Adipocyte (in vitro differentiated cells): ENCODE measurements at regions not wholly inside any gene's neighbourhood (a gene's known extent, or its start where the extent isn't known, plus 50 kb on each side); places are given as distances from the start of the nearest gene placed in this dataset.
A peak's percentile ranks its signal among the peaks of the same experiment; 100 is the strongest.

Source experiments
- DNase-seq: peaks from one replicate; pipeline ENCODE4 v3.0.0-alpha.2; 2015; ENCODE audit warnings: low read depth
- H3K27me3 ChIP-seq: replicated peaks from 2 replicates; pipeline ENCODE4 v1.7.0; 2013; ENCODE audit warnings: mild to moderate bottlenecking, low read length, moderate library complexity; ENCODE audit not compliant: control insufficient read depth, insufficient read depth
- H3K36me3 ChIP-seq: 2 replicates; pipeline ENCODE4 v1.7.0; 2013; ENCODE audit warnings: low read length, mild to moderate bottlenecking, moderate library complexity; ENCODE audit not compliant: control insufficient read depth, insufficient read depth, severe bottlenecking
- H3K4me1 ChIP-seq: 2 replicates; pipeline ENCODE4 v1.7.0; 2013; ENCODE audit warnings: mild to moderate bottlenecking, low read length, moderate library complexity; ENCODE audit not compliant: control insufficient read depth, insufficient read depth
- H3K4me3 ChIP-seq: 2 replicates; pipeline ENCODE4 v1.7.0; 2013; ENCODE audit warnings: mild to moderate bottlenecking, low read length, moderate library complexity
- H3K9ac ChIP-seq: 2 replicates; pipeline ENCODE4 v1.7.0; 2013; ENCODE audit warnings: mild to moderate bottlenecking, low read length, moderate library complexity
- H3K9me3 ChIP-seq: 2 replicates; pipeline ENCODE4 v1.7.0; 2013; ENCODE audit warnings: mild to moderate bottlenecking, low read length, moderate library complexity; ENCODE audit not compliant: control insufficient read depth

DNA sequence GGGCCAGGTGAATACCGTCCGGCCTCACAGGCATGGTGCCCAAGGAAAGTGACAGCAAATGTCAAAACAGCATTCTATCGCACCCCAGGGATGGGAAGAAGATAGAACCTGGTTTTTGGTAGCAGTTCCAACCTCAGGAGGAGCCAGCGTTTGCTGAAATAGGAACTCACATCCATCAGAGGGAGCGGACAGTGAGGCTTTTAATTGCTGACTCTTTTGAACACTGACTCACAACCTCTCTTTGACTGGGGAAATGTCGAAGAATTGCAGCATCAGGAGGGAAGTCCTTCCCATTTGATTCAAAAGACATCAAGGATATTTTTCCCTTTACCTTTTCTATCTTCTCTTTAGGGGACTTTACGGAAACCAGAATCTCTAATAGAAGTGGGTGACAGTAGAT lies 114.2 kb downstream of the UNC5CL start:
- Histone ChIP-seq H3K36me3 (no peaks in the 10 kb centered on the region), H3K9me3 (no peaks in the 10 kb centered on the region), H3K27me3 (no peaks in the 10 kb centered on the region), H3K9ac (no peak overlapping the region), H3K4me3 (no peak overlapping the region), H3K4me1 (peaks cover 4% of the 10 kb centered on the region)
- DNase-seq = no peak

DNA sequence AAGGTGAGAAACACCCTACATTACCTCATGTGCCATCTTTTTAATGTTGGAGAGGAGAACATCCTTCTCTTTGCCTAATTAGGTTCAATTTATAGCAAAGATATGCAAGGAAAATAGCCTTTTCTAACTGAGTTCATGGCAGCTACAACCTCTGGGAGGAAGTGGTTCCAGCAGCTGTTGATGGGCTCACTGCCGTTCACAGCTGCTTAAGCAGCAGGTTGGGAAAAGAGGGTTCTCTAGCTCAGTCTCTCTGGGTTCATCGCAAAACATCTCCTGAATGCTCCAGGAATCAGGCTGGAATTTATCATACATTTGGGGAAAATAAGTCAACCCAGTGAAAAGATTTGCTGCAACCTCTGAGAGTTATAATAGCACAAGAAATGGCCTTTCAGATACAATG lies 115.1 kb downstream of the UNC5CL start:
- no peak overlapping the region for H3K4me3 ChIP-seq
- no peaks in the 10 kb centered on the region for H3K9me3 ChIP-seq
- H3K4me1 ChIP-seq = peaks cover 4% of the 10 kb centered on the region
- peaks cover 4% of the 10 kb centered on the region for H3K27me3 ChIP-seq
- no peak for DNase-seq
- H3K9ac ChIP-seq = no peak overlapping the region
- H3K36me3 ChIP-seq = no peaks in the 10 kb centered on the region

DNA sequence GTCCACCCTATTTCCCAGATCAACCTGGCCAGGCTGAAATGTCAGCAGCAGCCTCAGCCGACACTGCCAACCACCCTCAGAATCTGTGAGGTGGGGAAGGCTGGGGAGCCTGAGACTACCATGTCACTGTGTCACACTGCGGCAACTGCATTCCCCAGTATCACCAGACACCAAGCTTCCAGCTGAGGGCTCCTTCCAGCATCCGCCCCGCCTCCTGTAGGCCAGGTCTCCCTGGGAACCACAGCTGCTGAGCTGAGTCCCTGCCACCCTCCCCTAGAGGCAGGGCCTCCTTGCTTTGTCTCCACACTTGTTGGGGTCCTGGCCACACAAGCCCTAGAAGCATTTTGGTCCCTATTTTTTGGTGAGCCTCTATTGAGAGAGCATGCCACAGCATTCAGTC lies 115.7 kb downstream of the UNC5CL start:
- Histone ChIP-seq H3K4me3 (no peak overlapping the region), H3K27me3 (peaks cover 4% of the 10 kb centered on the region), H3K9ac (no peak overlapping the region), H3K4me1 (peaks cover 4% of the 10 kb centered on the region), H3K9me3 (no peaks in the 10 kb centered on the region), H3K36me3 (no peaks in the 10 kb centered on the region)
- DNase-seq = no peak

DNA sequence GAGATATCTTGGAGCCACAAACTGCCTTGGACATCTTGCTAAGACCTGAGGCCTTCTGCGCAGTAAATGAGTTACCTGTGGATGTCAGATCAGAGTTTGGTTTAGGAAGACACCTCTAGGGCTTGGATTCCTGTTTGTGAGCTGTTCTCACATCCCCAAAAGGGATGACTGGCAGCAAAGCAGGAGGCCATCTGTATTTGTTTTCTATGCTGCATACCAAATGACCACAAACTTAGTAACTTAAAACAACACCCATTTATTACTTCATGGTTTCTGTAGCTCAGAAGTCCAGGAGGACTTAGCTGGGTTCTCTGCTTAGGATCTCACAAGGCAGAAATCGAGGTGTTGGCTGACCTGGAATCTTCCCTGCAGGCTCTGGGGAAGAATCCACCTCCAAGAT lies 116.7 kb downstream of the UNC5CL start:
- Histone ChIP-seq H3K36me3 (no peaks in the 10 kb centered on the region), H3K9me3 (no peaks in the 10 kb centered on the region), H3K27me3 (peaks cover 4% of the 10 kb centered on the region), H3K9ac (no peak overlapping the region), H3K4me1 (peaks cover 4% of the 10 kb centered on the region), H3K4me3 (no peak overlapping the region)
- peak; percentile 74 for DNase-seq

DNA sequence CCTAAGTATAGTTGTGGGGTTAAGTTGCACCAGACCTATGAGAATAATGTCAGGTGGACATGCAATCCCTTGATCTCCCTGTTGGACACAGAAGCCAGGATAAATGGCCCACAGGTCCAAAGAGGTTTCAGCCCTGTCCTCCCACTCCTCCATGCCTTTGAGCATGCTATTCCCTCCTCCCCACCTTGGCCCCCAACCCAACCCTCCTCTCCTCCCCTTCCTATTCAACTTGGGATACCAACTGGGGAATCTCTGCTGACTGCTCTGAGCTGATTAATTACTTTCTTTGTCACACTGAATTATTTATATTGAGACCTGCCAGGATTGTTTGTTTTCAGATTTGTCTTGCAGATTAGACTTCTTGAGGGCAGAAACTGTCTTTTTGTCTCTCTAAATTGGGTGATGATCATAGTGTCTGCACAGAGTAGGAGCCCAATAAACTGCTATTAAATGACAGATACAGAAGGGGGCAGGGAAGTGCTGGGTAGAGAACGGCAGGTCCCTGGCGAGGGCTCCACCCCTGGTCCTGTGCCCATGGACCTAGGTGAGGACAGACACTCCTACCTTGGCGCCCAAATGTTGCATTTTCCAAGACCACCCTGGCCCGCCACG lies 120.9 kb downstream of the UNC5CL start:
- H3K4me3 ChIP-seq = no peak overlapping the region
- H3K9ac ChIP-seq = no peak overlapping the region
- no peaks in the 10 kb centered on the region for H3K9me3 ChIP-seq
- no peaks in the 10 kb centered on the region for H3K36me3 ChIP-seq
- no peak for DNase-seq
- H3K27me3 ChIP-seq = peaks cover 14% of the 10 kb centered on the region
- peaks cover 4% of the 10 kb centered on the region for H3K4me1 ChIP-seq

DNA sequence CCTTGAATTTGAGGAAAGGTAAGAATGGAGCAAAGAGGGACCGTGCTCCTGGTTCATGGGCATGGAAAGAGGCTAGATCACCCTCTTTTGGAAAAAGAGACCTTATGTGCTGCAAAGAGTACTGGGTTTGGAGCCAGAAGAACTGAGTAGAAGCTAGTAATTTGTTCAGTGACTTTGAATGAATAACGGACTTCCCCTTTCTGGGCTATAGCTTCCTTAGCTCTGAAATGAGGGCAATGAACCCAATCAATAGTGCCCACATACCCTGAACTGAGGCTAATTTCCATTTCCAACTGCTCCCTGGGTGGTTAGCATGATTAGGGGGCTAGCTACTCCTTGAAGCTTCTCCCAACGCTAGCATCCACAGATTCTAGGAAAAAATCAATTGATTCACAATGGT lies 121.4 kb downstream of the UNC5CL start:
- Histone ChIP-seq H3K4me3 (no peak overlapping the region), H3K4me1 (peaks cover 3% of the 10 kb centered on the region), H3K9me3 (no peaks in the 10 kb centered on the region), H3K36me3 (no peaks in the 10 kb centered on the region), H3K27me3 (peaks cover 14% of the 10 kb centered on the region), H3K9ac (no peak overlapping the region)
- no peak for DNase-seq

DNA sequence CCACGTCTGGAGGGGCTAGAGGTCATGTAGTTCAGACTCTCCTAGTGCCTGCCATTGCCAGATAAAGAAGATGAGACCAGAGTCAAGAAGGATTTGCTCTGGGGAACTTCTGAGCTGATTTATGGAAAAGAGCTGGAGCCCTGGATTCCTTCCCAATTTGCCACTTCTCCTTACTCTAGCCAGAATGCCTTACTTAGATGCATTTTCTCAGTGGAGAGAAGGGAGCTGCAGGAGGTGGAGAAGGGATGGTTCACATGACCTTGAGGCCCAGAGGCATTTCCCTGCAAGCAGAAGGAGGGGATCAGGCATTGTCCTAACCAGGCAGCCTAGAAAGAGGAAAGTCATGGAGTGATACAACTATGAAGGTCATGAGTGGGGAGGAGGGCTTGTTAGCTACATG lies 122.2 kb downstream of the UNC5CL start:
- Histone ChIP-seq H3K9ac (no peak overlapping the region), H3K9me3 (no peaks in the 10 kb centered on the region), H3K4me1 (no peaks in the 10 kb centered on the region), H3K4me3 (no peak overlapping the region), H3K36me3 (no peaks in the 10 kb centered on the region), H3K27me3 (peaks cover 14% of the 10 kb centered on the region)
- no peak for DNase-seq

DNA sequence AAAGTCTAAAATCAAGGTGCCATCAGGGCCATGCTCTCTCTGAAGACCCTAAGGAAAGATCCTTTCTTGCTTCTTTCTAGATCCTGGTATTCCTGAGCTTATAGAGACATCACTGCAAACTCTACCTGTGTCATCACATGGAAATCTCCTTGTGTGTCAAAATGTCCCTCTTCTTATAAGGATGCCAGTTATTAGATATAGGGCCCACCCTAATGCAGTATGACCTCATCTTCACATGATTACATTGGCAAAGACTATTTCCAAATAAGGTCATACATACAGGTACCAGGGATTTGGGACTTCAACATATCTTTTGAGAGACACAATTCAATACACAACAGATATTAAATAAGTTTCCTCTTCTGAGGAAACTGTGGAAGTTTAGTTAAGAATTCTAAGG lies 123.9 kb downstream of the UNC5CL start:
- Histone ChIP-seq H3K9ac (no peak overlapping the region), H3K9me3 (no peaks in the 10 kb centered on the region)

DNA sequence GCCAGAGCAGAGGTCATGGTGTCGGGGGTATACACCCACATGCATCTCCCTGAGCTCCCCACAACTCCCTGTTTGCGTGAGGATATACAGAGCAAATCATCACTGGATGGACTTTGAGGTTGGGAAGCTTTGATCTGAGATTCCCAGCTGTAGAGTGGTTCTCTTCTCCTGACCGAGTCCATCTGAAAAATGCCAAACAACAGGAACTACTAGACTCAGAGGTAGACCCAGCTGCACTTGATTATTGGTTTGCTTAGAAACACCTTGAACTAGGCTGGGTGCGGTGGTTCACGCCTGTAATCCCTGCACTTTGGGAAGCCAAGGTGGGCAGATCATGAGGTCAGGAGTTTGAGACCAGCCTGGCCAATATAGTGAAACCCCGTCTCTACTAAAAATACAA lies 125.0 kb downstream of the UNC5CL start:
- H3K9me3 ChIP-seq = no peaks in the 10 kb centered on the region
- H3K27me3 ChIP-seq = peaks cover 11% of the 10 kb centered on the region
- H3K9ac ChIP-seq = no peak overlapping the region
- no peak overlapping the region for H3K4me3 ChIP-seq
- no peaks in the 10 kb centered on the region for H3K36me3 ChIP-seq
- DNase-seq = no peak
- H3K4me1 ChIP-seq = no peaks in the 10 kb centered on the region

More for the DNA sequence above, 123.9 kb downstream of the UNC5CL start:
- Histone ChIP-seq H3K4me3 (no peak overlapping the region), H3K27me3 (peaks cover 14% of the 10 kb centered on the region), H3K36me3 (no peaks in the 10 kb centered on the region), H3K4me1 (no peaks in the 10 kb centered on the region)
- DNase-seq = no peak

DNA sequence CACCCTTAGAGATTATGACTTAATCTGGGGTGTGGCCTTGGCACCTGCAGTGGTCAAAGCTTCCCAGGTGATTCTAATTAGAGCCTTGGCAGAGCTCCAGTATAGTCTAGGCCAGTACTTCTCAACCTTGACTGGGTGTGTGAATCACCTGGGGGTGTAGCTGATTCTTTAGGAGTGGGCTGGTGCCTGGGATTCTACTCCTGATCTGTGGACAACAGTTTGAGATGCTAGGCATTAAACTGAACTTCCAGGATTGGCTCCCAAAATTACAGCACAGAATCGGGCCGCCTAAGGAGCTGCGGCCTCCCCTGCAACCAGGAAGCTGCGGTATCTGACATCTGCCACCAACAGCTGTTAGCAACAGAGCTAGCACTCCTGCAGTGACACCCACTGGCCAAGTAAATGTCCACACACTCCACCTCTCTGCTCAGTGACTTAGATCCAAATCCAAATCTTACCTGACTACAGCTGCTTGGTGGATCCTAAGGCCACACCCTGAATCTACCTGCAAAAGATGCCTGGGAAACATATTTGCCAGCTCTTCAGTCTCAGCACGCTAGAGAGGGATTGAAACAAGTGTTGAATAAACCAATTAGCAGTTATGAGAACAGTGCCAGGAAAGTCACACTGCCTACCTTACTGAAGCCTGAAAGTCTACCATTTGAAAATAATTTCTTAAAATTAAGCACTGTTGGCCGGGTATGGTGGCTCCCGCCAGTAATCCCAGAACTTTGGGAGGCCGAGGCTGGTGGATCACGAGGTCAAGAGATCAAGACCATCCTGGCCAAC lies 126.7 kb downstream of the UNC5CL start:
- no peaks in the 10 kb centered on the region for H3K36me3 ChIP-seq
- no peaks in the 10 kb centered on the region for H3K9me3 ChIP-seq
- peaks cover 2% of the 10 kb centered on the region for H3K4me1 ChIP-seq
- H3K9ac ChIP-seq = no peak overlapping the region
- DNase-seq = no peak
- no peak overlapping the region for H3K4me3 ChIP-seq
- H3K27me3 ChIP-seq = peaks cover 11% of the 10 kb centered on the region

DNA sequence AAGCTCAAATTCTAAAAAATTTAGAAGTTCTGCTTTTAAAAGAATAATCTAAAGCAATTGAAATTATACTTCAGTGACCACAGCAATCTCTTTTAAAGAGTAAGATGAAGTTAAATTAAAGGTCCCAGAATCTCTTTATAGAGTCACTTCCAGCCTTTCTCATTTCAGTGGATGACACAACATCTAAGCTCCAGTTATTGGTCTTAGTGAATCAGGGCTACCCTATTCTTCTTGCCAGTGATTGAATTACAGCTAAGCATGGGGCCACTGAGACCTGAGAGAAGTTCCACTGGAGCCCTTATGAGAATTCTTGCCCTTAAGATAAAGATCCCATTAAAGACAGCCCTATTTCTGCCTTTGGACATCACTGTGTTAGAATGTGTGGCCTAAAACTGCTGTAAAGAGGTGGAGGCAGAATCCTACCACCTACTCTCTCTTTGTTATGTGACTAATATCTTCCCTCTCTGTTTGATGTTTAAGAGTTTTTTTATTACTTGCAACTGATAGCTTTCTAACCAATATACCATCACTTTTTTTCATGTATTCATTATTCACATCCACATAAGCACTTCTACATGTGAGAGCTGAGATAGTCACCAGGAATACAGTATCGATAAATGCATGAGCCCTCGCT lies 128.6 kb downstream of the UNC5CL start:
- H3K4me3 ChIP-seq = no peak overlapping the region
- H3K4me1 ChIP-seq = peaks cover 5% of the 10 kb centered on the region
- peaks cover 7% of the 10 kb centered on the region for H3K27me3 ChIP-seq
- H3K9me3 ChIP-seq = no peaks in the 10 kb centered on the region
- no peaks in the 10 kb centered on the region for H3K36me3 ChIP-seq
- DNase-seq = no peak
- H3K9ac ChIP-seq = no peak overlapping the region
